K562 (cell line): ENCODE measurements at regions not wholly inside any gene's neighbourhood (a gene's known extent, or its start where the extent isn't known, plus 50 kb on each side); places are given as distances from the start of the nearest gene placed in this dataset.

Experiments
- ATAC-seq: fragments of 200-7000 bp; cut with Tn5 transposase; 3 replicates; pipeline ENCODE4 v1.9.1; 2020; ENCODE audit warnings: moderate library complexity
- BruUV-seq: library from RNA; stranded (reverse); fragments of 400-500 nt; replicated peaks from 2 replicates; lab custom pipeline; 2021; lab: Mats Ljungman, UMichigan
- CTCF ChIA-PET: fragments of 300-600 bp; formaldehyde crosslinking; extraction: SDS; loops from one replicate; lab custom pipeline; 2021; ENCODE audit warnings: low intra/inter-chr PET ratio; lab: Yijun Ruan, JAX
- POLR2A ChIA-PET: fragments of 300-600, 350-650 bp; sonication (Branson Sonifier 250); formaldehyde crosslinking; extraction: SDS; loops from one replicate; lab custom pipeline; 2021; ENCODE audit warnings: antibody characterized with exemption, inconsistent platforms; lab: Yijun Ruan, JAX
- DNase-seq, 4 experiments: peaks; one replicate each; pipeline versions ENCODE4 v3.0.0 to v3.0.0-alpha.2; 2011 to 2018; ENCODE audit warnings: low spot score in 3 of 4, mixed read lengths in 3 of 4; ENCODE audit errors: extremely low read depth in 1 of 4
- FAIRE-seq: peaks from 2 replicates; lab custom pipeline; 2011; peaks lifted over from hg19 to GRCh38; lab: Jason Lieb, UNC
- H2AFZ ChIP-seq: 2 replicates; pipeline ENCODE4 v1.6.0; 2011; ENCODE audit warnings: low read depth, low read length, control low read depth, inconsistent platforms
- H3K27ac ChIP-seq: fragments of 200-600 bp; 3 replicates; pipeline ENCODE4 v1.8.0; 2011; ENCODE audit warnings: low read depth, mild to moderate bottlenecking, control low read depth, inconsistent platforms, low read length, moderate library complexity, mixed read lengths; ENCODE audit errors: extremely low read depth
- H3K27me3 ChIP-seq, 2 experiments: fragments of 300-600 bp in 1 of 2; 2 replicates in 1 of 2; 3 replicates in 1 of 2; pipeline versions ENCODE4 v1.6.0 to v1.8.0; 2011; ENCODE audit warnings: inconsistent platforms in 2 of 2, low read length in 2 of 2, mild to moderate bottlenecking in 1 of 2, mixed read lengths in 1 of 2, moderate library complexity in 1 of 2; ENCODE audit not compliant: control insufficient read depth in 2 of 2, insufficient read depth in 2 of 2
- H3K36me3 ChIP-seq: fragments of 300-600 bp; 3 replicates; pipeline ENCODE4 v1.8.0; 2011; ENCODE audit warnings: mild to moderate bottlenecking, low read length, inconsistent platforms; ENCODE audit not compliant: control insufficient read depth, insufficient read depth
- H3K4me1 ChIP-seq, 2 experiments: fragments of 200-600 bp in 1 of 2; replicated peaks in 1 of 2; 2 replicates in 1 of 2; 3 replicates in 1 of 2; pipeline versions ENCODE4 v1.5.1 to v1.8.0; 2011; ENCODE audit warnings: inconsistent platforms in 2 of 2, low read length in 2 of 2, mild to moderate bottlenecking in 1 of 2, mixed read lengths in 1 of 2, moderate library complexity in 1 of 2; ENCODE audit not compliant: control insufficient read depth in 2 of 2, insufficient read depth in 2 of 2
- H3K4me2 ChIP-seq: 2 replicates; pipeline ENCODE4 v1.6.1; 2011; ENCODE audit warnings: low read length, control low read depth, inconsistent platforms, mixed read lengths; ENCODE audit not compliant: insufficient read depth
- H3K4me3 ChIP-seq: fragments of 200-600 bp; sonication (generic), shearing (Covaris generic); 2 replicates; pipeline ENCODE4 v1.5.1; 2016; ENCODE audit warnings: control low read depth, inconsistent platforms
- H3K79me2 ChIP-seq: fragments of 200-600 bp; 3 replicates; pipeline ENCODE4 v1.8.0; 2011; ENCODE audit warnings: low read length, inconsistent platforms; ENCODE audit not compliant: control insufficient read depth, insufficient read depth
- H3K9ac ChIP-seq, 2 experiments: 2 replicates each; pipeline versions ENCODE4 v1.6.0 to v1.6.1; 2011; ENCODE audit warnings: low read depth in 2 of 2, low read length in 2 of 2, control low read depth in 1 of 2, inconsistent platforms in 1 of 2, mild to moderate bottlenecking in 1 of 2, mixed read lengths in 1 of 2; ENCODE audit not compliant: insufficient read depth in 1 of 2
- H3K9me1 ChIP-seq: one replicate; pipeline ENCODE4 v1.6.0; 2011; ENCODE audit warnings: inconsistent platforms, mild to moderate bottlenecking, low read length, moderate library complexity; ENCODE audit not compliant: control insufficient read depth, insufficient read depth
- H3K9me3 ChIP-seq: replicated peaks from 2 replicates; pipeline ENCODE4 v1.5.1; 2011; ENCODE audit warnings: low read depth, low read length, inconsistent platforms; ENCODE audit not compliant: control insufficient read depth, insufficient read depth
- H4K20me1 ChIP-seq: replicated peaks from 2 replicates; pipeline ENCODE4 v1.6.1; 2011; ENCODE audit warnings: low read length, inconsistent platforms, mixed read lengths; ENCODE audit not compliant: control insufficient read depth, insufficient read depth
- ATF1 ChIP-seq, 2 experiments: fragments of 450-650 bp in 1 of 2; IDR thresholded peaks; 2 replicates each; pipeline ENCODE4 v1.6.1; 2016; ENCODE audit warnings: missing compliant biosample characterization in 1 of 2, missing genetic modification characterization in 1 of 2
- BRD4 ChIP-seq: fragments of 200-600 bp; sonication (generic); IDR thresholded peaks from 2 replicates; pipeline ENCODE4 v1.6.1; 2017; ENCODE audit warnings: inconsistent platforms
- HDAC2 ChIP-seq: fragments of 450-650 bp; IDR thresholded peaks from 2 replicates; pipeline ENCODE4 v1.6.1; 2016; ENCODE audit warnings: mild to moderate bottlenecking
- YY1 ChIP-seq, 3 experiments: IDR thresholded peaks; 2 replicates each; pipeline ENCODE4 v1.6.1; 2011; ENCODE audit warnings: low read length in 2 of 3, mild to moderate bottlenecking in 2 of 3, moderate library complexity in 2 of 3, borderline replicate concordance in 1 of 3, control low read depth in 1 of 3, low read depth in 1 of 3; ENCODE audit not compliant: insufficient read depth in 3 of 3, insufficient replicate concordance in 2 of 3, control insufficient read depth in 1 of 3, insufficient read length in 1 of 3; ENCODE audit errors: extremely low read depth in 1 of 3
- ZBTB17 ChIP-seq: fragments of 450-650 bp; formaldehyde crosslinking; IDR thresholded peaks from 2 replicates; pipeline ENCODE4 v1.4.0; 2020; ENCODE audit warnings: mild to moderate bottlenecking
- ZNF764 ChIP-seq: fragments of 250-450 bp; sonication (Bioruptor Pico); IDR thresholded peaks from 2 replicates; pipeline ENCODE4 v1.4.0; 2020; ENCODE audit warnings: low read depth, mild to moderate bottlenecking, moderate library complexity
- WGBS: fragments of 100-300 bp; shearing (Covaris generic); methylation state at CpG from one replicate; pipeline ENCODE4 v1.1.6; 2016; ENCODE audit warnings: low coverage, mixed read lengths; ENCODE audit not compliant: insufficient coverage; ENCODE audit errors: missing lambda C conversion rate; 5-methylcytosine and 5-hydroxymethylcytosine counted together
- in situ Hi-C: fragments of 300-500 bp; cut with MboI; formaldehyde crosslinking; loops from 4 replicates; pipeline ENCODE4 v1.15.0; 2018; ENCODE audit warnings: inconsistent platforms, mixed read lengths
- intact Hi-C: fragments of 100-400 bp; cut with micrococcal nuclease; formaldehyde crosslinking; loops from 2 replicates; pipeline ENCODE4 v1.14.2; 2022
- TF ChIP-seq, protein P1 (sequence below), 2 experiments: fragments of 250-450 bp in 1 of 2; fragments of 450-650 bp in 1 of 2; sonication (Bioruptor Pico) in 1 of 2; IDR thresholded peaks; 2 replicates each; pipeline versions ENCODE4 v1.6.1 to v1.8.0; 2016 to 2021; ENCODE audit warnings: mild to moderate bottlenecking in 2 of 2, moderate library complexity in 2 of 2, missing compliant biosample characterization in 1 of 2, missing genetic modification characterization in 1 of 2

DNA sequence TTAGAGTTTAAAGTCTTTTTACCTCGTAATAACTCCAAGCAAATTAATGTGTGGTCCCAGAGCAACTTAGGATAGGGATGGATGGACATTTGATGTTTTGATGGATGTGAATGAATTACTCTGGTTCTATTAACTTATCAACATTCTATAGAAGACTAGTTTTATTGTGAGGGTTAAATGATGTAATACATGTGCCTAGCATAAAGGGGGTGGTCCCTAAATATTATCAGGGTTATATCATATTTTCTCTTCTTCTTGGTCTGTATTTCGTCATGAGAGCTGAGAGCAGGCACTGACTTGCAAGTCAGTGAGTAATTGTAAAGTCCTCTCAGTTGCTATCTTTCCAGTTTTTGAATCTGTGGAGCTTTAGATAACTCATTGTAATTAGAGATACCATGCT is 219.3 kb downstream of the GATA3 start:
- no peak for TF ChIP-seq ZNF764 (CRISPR knock-in tag)
- TF ChIP-seq ZBTB17: no peak
- TF ChIP-seq, protein P1, sequence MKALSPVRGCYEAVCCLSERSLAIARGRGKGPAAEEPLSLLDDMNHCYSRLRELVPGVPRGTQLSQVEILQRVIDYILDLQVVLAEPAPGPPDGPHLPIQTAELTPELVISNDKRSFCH (CRISPR knock-in tag; IDR thresholded peaks at IDR 0.05): no peak
- TF ChIP-seq, protein P1 (tag; IDR thresholded peaks at IDR 0.05): no peak
- no peak overlapping the region for H3K4me2 ChIP-seq
- ChIA-PET POLR2A (no interaction called here), CTCF (no interaction called here)
- H3K79me2 ChIP-seq: no peaks in the 10 kb centered on the region
- H3K9me1 ChIP-seq: no peaks in the 10 kb centered on the region
- DNase-seq: no peak
- no peak overlapping the region for H3K27ac ChIP-seq
- no peak overlapping the region for H2AFZ ChIP-seq
- H3K36me3 ChIP-seq: no peaks in the 10 kb centered on the region
- H3K4me3 ChIP-seq: no peak overlapping the region
- H3K9ac ChIP-seq: no peak overlapping the region
- H3K9me3 ChIP-seq: no peaks in the 10 kb centered on the region
- intact Hi-C loops (no loop called here), in situ Hi-C loops (no loop called here)
- no peak for ATAC-seq
- no peaks in the 10 kb centered on the region for H4K20me1 ChIP-seq
- WGBS: 0% methylated on average over 2 of the region's 2 CpGs
- FAIRE-seq: no peak
- H3K27me3 ChIP-seq: no peaks in the 10 kb centered on the region
- H3K4me1 ChIP-seq: no peaks in the 10 kb centered on the region
- BruUV-seq: no TSS peak

DNA sequence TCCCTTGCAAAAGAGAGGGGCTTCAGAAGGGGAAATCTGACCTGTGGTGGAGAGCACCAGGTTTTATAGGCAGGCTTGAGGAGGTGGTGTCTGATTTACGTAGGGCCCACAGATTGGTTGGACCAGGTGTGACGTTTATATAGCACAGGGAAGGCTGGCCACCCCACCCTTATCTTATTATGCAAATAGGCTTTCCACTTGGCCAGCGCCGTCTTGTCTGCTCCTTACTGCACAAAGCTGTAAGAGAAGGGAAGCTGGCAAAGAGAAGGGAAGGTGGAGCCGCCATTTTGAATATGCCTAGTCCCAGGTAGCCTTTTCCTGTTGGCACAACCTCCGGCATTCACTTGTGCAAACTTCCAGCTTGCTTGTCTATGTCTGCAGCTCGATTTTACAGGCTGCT is 221.4 kb downstream of the GATA3 start:
- in situ Hi-C loops (no loop called here), intact Hi-C loops (no loop called here)
- CTCF ChIA-PET: no interaction called here
- Histone ChIP-seq H3K27ac (no peak overlapping the region), H3K9me1 (no peaks in the 10 kb centered on the region), H3K79me2 (no peaks in the 10 kb centered on the region), H3K4me2 (0 out of 2 replicates have a peak overlapping the region, but pooled peaks have one; percentile 35), H3K9me3 (no peaks in the 10 kb centered on the region), H3K4me1 (no peaks in the 10 kb centered on the region), H2AFZ (peak overlapping the region; percentile 89), H3K36me3 (no peaks in the 10 kb centered on the region), H3K27me3 (no peaks in the 10 kb centered on the region), H3K9ac (no peak overlapping the region), H4K20me1 (no peaks in the 10 kb centered on the region), H3K4me3 (peak overlapping the region; percentile 11; the same call in 1 of the 2 replicates)
- peak; percentile 96 for ATAC-seq
- no peak for TF ChIP-seq BRD4
- TF ChIP-seq YY1 (IDR thresholded peaks at IDR 0.05; ENCODE audit: borderline replicate concordance in 1 of 3, control insufficient read depth in 1 of 3, extremely low read depth in 1 of 3, insufficient read depth in 3 of 3, insufficient read length in 1 of 3, insufficient replicate concordance in 2 of 3, low read depth in 1 of 3, low read length in 2 of 3): peak in 1 of 3 experiments; percentile 71
- no peak for TF ChIP-seq HDAC2
- TF ChIP-seq ATF1 (CRISPR knock-in tag; IDR thresholded peaks at IDR 0.05): no peak
- TF ChIP-seq ATF1 (tag; IDR thresholded peaks at IDR 0.05): peak; percentile 80
- peak in 1 of 4 experiments; percentile 50 for DNase-seq
- POLR2A ChIA-PET: no interaction called here
- 0% methylated on average over 6 of the region's 7 CpGs for WGBS
- FAIRE-seq: peak; percentile 51
- no TSS peak for BruUV-seq
